GM18505 (cell line): ENCODE measurements at regions not wholly inside any gene's neighbourhood (a gene's known extent, or its start where the extent isn't known, plus 50 kb on each side); places are given as distances from the start of the nearest gene placed in this dataset.

Experiments
- ATAC-seq: cut with Tn5 transposase; IDR thresholded peaks from one replicate; pipeline ENCODE4 v1.9.1; 2021; ENCODE audit not compliant: unreplicated experiment
- POLR2A ChIP-seq: IDR thresholded peaks from 4 replicates; pipeline ENCODE4 v1.6.1; 2011; ENCODE audit warnings: borderline replicate concordance; ENCODE audit not compliant: insufficient read depth, insufficient read length; ENCODE audit errors: extremely low read depth

GRCh38 chr11:95700471-95700817 is 89.1 kb downstream of the FAM76B start:
- no peak for TF ChIP-seq POLR2A
- peak; percentile 40 for ATAC-seq

GRCh38 chr11:95699631-95700470 is 89.7 kb downstream of the FAM76B start:
- TF ChIP-seq POLR2A = no peak
- ATAC-seq = peak; percentile 37

- no peak for TF ChIP-seq POLR2A
- ATAC-seq = no peak
Measured at GRCh38 chr11:95698676-95699557, 90.7 kb downstream of the FAM76B start.

- TF ChIP-seq POLR2A = no peak
- ATAC-seq = no peak
Measured at GRCh38 chr11:95697614-95698408, 91.8 kb downstream of the FAM76B start.

- no peak for TF ChIP-seq POLR2A
- ATAC-seq = no peak
Measured at GRCh38 chr11:95695181-95695580, 94.4 kb downstream of the FAM76B start.

GRCh38 chr11:95693298-95693697 is 96.3 kb downstream of the FAM76B start:
- ATAC-seq = no peak
- TF ChIP-seq POLR2A = no peak

- ATAC-seq = no peak
- no peak for TF ChIP-seq POLR2A
Measured at GRCh38 chr11:95692526-95693260, 96.9 kb downstream of the FAM76B start.

GRCh38 chr11:95690100-95690499 is 99.5 kb downstream of the FAM76B start:
- TF ChIP-seq POLR2A = no peak
- ATAC-seq = no peak

- no peak for TF ChIP-seq POLR2A
- no peak for ATAC-seq
Measured at GRCh38 chr11:95688501-95689222, 100.9 kb downstream of the FAM76B start.

- ATAC-seq = no peak
- no peak for TF ChIP-seq POLR2A
Measured at GRCh38 chr11:95688015-95688414, 101.6 kb downstream of the FAM76B start.

- TF ChIP-seq POLR2A = no peak
- ATAC-seq = no peak
Measured at GRCh38 chr11:95686265-95686664, 103.3 kb downstream of the FAM76B start.

GRCh38 chr11:95684701-95685100 is 104.9 kb downstream of the FAM76B start:
- no peak for TF ChIP-seq POLR2A
- no peak for ATAC-seq
